ENCODE measurements at regions not wholly inside any gene's neighbourhood (a gene's known extent, or its start where the extent isn't known, plus 50 kb on each side); places are given as distances from the start of the nearest gene placed in this dataset.
"Not testable (repeated sequence)": the region's sequence is repeated elsewhere in the genome, so short reads cannot be mapped to it uniquely, and the experiment has no call there.

GRCh38 chr6:140499607-140500006, 1125.2 kb upstream of the CITED2 start:
- TF ChIP-seq EZH2phosphoT487 (IDR thresholded peaks at IDR 0.05; ENCODE audit: low read length) (no peak), EZH2 (optimal IDR thresholded peaks at IDR 0.05; ENCODE audit: low read depth, low read length) (no peak)
- TF ChIP-seq, protein P1, sequence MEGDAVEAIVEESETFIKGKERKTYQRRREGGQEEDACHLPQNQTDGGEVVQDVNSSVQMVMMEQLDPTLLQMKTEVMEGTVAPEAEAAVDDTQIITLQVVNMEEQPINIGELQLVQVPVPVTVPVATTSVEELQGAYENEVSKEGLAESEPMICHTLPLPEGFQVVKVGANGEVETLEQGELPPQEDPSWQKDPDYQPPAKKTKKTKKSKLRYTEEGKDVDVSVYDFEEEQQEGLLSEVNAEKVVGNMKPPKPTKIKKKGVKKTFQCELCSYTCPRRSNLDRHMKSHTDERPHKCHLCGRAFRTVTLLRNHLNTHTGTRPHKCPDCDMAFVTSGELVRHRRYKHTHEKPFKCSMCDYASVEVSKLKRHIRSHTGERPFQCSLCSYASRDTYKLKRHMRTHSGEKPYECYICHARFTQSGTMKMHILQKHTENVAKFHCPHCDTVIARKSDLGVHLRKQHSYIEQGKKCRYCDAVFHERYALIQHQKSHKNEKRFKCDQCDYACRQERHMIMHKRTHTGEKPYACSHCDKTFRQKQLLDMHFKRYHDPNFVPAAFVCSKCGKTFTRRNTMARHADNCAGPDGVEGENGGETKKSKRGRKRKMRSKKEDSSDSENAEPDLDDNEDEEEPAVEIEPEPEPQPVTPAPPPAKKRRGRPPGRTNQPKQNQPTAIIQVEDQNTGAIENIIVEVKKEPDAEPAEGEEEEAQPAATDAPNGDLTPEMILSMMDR (IDR thresholded peaks at IDR 0.05; ENCODE audit: low read length), result no peak
- Histone ChIP-seq H3K4me2 (ENCODE audit: low read depth, low read length) (no peak overlapping the region), H3K9me3 (replicated peaks; ENCODE audit: insufficient read depth, low read length) (no peaks in the 10 kb centered on the region), H3K4me1 (ENCODE audit: low read length) (no peaks in the 10 kb centered on the region), H3F3A (ENCODE audit: insufficient read depth, low read length) (no peaks in the 10 kb centered on the region), H3K27me3 (replicated peaks; ENCODE audit: insufficient read depth, low read length) (no peaks in the 10 kb centered on the region), H3K36me3 (replicated peaks; ENCODE audit: insufficient read depth, low read length) (no peaks in the 10 kb centered on the region), H4K20me1 (ENCODE audit: insufficient read depth, low read length) (no peaks in the 10 kb centered on the region), H3K9me2 (replicated peaks; ENCODE audit: insufficient read depth, low read length) (no peaks in the 10 kb centered on the region), H3K4me3 (ENCODE audit: low read length) (no peak overlapping the region), H3K79me2 (ENCODE audit: low read length) (no peaks in the 10 kb centered on the region), H2AFZ (ENCODE audit: low read length) (no peak overlapping the region), H3K27ac (ENCODE audit: low read length) (no peak overlapping the region), H3K9ac (ENCODE audit: low read length) (no peak overlapping the region)
- DNase-seq, result no peak

- DNase-seq, result no peak
- Histone ChIP-seq H3K79me2 (ENCODE audit: low read length) (no peaks in the 10 kb centered on the region), H3K4me3 (ENCODE audit: low read length) (no peak overlapping the region), H3K9me3 (replicated peaks; ENCODE audit: insufficient read depth, low read length) (no peaks in the 10 kb centered on the region), H3K36me3 (replicated peaks; ENCODE audit: insufficient read depth, low read length) (no peaks in the 10 kb centered on the region), H3K9ac (ENCODE audit: low read length) (no peak overlapping the region), H3K9me2 (replicated peaks; ENCODE audit: insufficient read depth, low read length) (no peaks in the 10 kb centered on the region), H3K27me3 (replicated peaks; ENCODE audit: insufficient read depth, low read length) (no peaks in the 10 kb centered on the region), H4K20me1 (ENCODE audit: insufficient read depth, low read length) (no peaks in the 10 kb centered on the region), H3K27ac (ENCODE audit: low read length) (no peak overlapping the region), H2AFZ (ENCODE audit: low read length) (no peak overlapping the region), H3F3A (ENCODE audit: insufficient read depth, low read length) (no peaks in the 10 kb centered on the region), H3K4me2 (ENCODE audit: low read depth, low read length) (no peak overlapping the region), H3K4me1 (ENCODE audit: low read length) (no peaks in the 10 kb centered on the region)
- TF ChIP-seq EZH2phosphoT487 (IDR thresholded peaks at IDR 0.05; ENCODE audit: low read length), result no peak
- TF ChIP-seq, protein P1 (IDR thresholded peaks at IDR 0.05; ENCODE audit: low read length), result no peak
- TF ChIP-seq EZH2 (optimal IDR thresholded peaks at IDR 0.05; ENCODE audit: low read depth, low read length), result no peak
These were observed 1120.1 kb upstream of the CITED2 start for GRCh38 chr6:140494321-140495108.

DNA sequence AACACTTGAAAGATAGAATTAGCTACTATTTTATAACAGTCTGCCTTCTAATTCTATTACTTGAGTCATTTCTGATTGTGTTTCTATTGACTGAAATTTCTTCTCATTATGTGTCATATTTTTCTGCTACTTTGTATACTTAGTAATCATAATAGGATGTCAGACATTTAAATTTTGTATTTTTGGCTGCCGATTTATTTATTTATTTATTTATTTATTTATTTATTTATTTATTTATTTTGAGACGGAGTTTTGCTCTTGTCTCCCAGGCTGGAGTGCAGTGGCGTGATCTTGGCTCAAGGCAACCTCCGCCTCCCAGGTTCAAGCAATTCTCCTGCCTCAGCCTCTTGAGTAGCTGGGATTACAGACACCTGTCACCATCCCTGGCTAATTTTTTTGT, 1119.0 kb upstream of the CITED2 start:
- H3K79me2 ChIP-seq (ENCODE audit: low read length); DNase-seq; H3K9ac ChIP-seq (ENCODE audit: low read length); H3K27ac ChIP-seq (ENCODE audit: low read length); H3K36me3 ChIP-seq (replicated peaks; ENCODE audit: insufficient read depth, low read length); H3K27me3 ChIP-seq (replicated peaks; ENCODE audit: insufficient read depth, low read length); H3K9me2 ChIP-seq (replicated peaks; ENCODE audit: insufficient read depth, low read length); H3K4me2 ChIP-seq (ENCODE audit: low read depth, low read length); H4K20me1 ChIP-seq (ENCODE audit: insufficient read depth, low read length); H3F3A ChIP-seq (ENCODE audit: insufficient read depth, low read length); H2AFZ ChIP-seq (ENCODE audit: low read length); H3K4me3 ChIP-seq (ENCODE audit: low read length); H3K9me3 ChIP-seq (replicated peaks; ENCODE audit: insufficient read depth, low read length); H3K4me1 ChIP-seq (ENCODE audit: low read length): not testable (repeated sequence)

DNA sequence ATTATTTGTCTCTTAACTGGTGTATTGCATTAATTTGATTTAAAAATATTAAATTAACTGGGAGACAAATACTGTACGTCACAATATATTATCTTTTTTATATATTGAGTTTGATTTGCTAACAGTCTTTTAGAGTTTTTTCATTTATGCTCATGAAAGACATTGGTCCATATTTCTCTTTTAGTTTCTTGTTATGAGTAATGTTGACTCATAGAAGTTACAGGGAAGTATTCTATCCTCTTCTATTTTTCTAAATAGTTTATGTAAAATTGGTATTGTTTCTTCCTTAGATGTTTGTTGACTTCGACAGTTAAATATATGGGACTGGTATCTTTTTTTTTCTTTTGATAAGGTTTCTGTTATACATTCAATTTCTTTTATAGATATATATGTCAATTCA, 1115.6 kb upstream of the CITED2 start:
- H3K79me2 ChIP-seq (ENCODE audit: low read length), result no peaks in the 10 kb centered on the region
- H3K4me3 ChIP-seq (ENCODE audit: low read length), result no peak overlapping the region
- no peaks in the 10 kb centered on the region for H3K27me3 ChIP-seq (replicated peaks; ENCODE audit: insufficient read depth, low read length)
- no peaks in the 10 kb centered on the region for H3K36me3 ChIP-seq (replicated peaks; ENCODE audit: insufficient read depth, low read length)
- H3F3A ChIP-seq (ENCODE audit: insufficient read depth, low read length), result no peaks in the 10 kb centered on the region
- no peak overlapping the region for H3K27ac ChIP-seq (ENCODE audit: low read length)
- TF ChIP-seq EZH2phosphoT487 (IDR thresholded peaks at IDR 0.05; ENCODE audit: low read length), result no peak
- TF ChIP-seq, protein P1 (IDR thresholded peaks at IDR 0.05; ENCODE audit: low read length), result no peak
- no peak for TF ChIP-seq EZH2 (optimal IDR thresholded peaks at IDR 0.05; ENCODE audit: low read depth, low read length)
- no peak overlapping the region for H3K4me2 ChIP-seq (ENCODE audit: low read depth, low read length)
- no peaks in the 10 kb centered on the region for H3K9me2 ChIP-seq (replicated peaks; ENCODE audit: insufficient read depth, low read length)
- DNase-seq, result no peak
- H3K9ac ChIP-seq (ENCODE audit: low read length), result no peak overlapping the region
- no peaks in the 10 kb centered on the region for H3K4me1 ChIP-seq (ENCODE audit: low read length)
- H4K20me1 ChIP-seq (ENCODE audit: insufficient read depth, low read length), result no peaks in the 10 kb centered on the region
- H3K9me3 ChIP-seq (replicated peaks; ENCODE audit: insufficient read depth, low read length), result no peaks in the 10 kb centered on the region
- H2AFZ ChIP-seq (ENCODE audit: low read length), result no peak overlapping the region
